ENCODE measurements at regions not wholly inside any gene's neighbourhood (a gene's known extent, or its start where the extent isn't known, plus 50 kb on each side); places are given as distances from the start of the nearest gene placed in this dataset.
"Not testable (repeated sequence)": the region's sequence is repeated elsewhere in the genome, so short reads cannot be mapped to it uniquely, and the experiment has no call there.

DNA sequence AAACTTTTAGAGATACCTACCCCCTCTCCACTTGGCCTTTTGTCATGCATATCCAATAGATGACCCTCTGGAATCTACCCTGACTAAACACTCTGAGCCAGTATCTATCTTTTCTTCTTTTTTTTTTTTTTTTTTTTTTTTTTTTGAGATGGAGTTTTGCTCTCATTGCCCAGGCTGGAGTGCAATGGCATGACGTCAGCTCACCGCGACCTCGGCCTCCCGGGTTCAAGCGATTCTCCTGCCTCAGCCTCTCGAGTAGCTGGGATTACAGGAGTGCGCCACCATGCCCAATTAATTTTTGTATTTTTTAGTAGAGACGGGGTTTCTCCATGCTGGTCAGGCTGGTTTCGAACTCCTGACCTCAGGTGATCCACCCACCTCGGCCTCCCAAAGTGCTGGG, 50.8 kb upstream of the GRIN2B start:
- not testable (repeated sequence) for DNase-seq

- no peak for DNase-seq
Observed at GRCh38 chr12:14043776-14044175, 62.4 kb upstream of the GRIN2B start.

- no peak for DNase-seq
Observed at GRCh38 chr12:14048941-14049545, 67.6 kb upstream of the GRIN2B start.

GRCh38 chr12:14057895-14058294, 76.5 kb upstream of the GRIN2B start:
- DNase-seq: no peak

DNA sequence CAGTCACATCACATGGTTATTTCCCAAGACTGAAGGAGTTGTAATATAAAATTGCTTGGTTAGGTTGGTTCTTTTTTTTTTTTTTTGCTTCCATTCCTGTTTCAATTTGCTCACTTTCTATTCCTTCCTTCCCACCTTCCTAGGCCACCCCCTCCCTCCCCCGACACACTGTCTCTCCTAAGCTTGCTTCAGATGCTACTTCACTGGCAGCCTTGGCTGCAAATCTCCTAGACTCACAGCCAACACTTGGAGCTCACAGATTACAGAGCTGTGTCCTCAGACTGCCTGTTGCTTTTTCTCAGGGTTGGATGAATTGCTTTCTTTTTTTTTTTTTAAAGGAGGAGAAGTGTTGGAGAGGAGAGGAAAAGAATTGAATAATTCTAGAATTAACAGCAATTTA, 77.3 kb upstream of the GRIN2B start:
- DNase-seq: no peak

- no peak for DNase-seq
Observed at GRCh38 chr12:14059548-14059947, 78.1 kb upstream of the GRIN2B start.

GRCh38 chr12:14065616-14066015, 84.2 kb upstream of the GRIN2B start:
- no peak for DNase-seq

DNA sequence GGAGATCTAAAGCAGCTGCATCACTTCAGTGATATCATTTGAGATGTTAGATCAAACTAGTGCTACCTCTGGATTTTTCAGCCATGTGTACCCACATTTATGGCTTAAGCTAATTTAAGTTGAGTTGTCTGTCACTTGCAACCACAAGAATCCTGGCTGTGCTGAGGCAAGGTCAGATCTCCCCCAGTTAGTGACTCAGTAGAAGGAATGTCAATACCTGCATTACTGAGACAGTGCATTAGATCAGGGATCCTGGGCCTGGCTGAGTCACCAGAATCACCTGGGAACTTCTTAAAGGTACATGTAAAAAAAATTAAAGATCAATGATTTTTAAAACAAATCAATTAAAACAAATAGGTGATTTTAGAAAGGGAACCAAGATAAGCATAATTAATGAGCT, 84.6 kb upstream of the GRIN2B start:
- no peak for DNase-seq

DNA sequence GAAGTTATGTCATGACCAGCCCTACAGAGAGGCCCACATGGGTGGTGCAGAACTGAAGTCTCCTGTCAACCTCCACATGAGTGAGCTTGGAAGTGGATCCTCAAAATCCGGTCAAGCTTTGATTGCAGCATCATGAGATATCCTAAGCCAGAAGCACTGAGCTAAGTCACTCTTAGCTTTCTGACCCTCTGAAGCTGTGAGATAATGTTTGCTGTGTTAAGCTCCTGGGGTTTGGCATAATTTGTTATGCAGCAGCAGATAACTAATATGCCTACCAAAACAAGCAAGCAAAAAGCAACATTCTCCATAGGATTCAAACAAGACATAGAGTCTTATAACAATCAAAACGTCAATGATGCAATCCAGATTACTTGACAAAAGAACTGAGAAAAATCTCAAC, 87.6 kb upstream of the GRIN2B start:
- DNase-seq: no peak

- no peak for DNase-seq
Observed at GRCh38 chr12:14071833-14072232, 90.4 kb upstream of the GRIN2B start.

DNA sequence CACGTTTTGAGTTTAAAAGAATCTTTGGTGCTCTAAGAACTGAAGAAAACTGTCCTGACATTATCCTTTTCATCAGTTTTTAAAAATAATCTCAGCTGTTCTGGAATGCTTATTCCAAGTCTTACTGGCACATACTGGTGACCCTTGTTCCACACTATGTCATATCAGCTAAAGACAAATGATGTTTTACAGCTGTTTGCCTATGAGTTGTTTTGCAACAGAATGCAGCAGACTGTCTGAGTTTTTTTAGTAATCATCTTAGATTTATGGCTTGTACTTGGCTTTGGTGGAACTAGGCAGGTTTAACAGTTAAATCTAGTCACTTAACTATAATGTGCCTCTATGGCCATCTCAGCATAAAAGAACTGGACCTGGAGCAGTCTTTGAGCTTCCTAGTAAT, 91.6 kb upstream of the GRIN2B start:
- no peak for DNase-seq

- DNase-seq: no peak
Observed at GRCh38 chr12:14075797-14076393, 94.5 kb upstream of the GRIN2B start.

- no peak for DNase-seq
Observed at GRCh38 chr12:14076538-14076937, 95.1 kb upstream of the GRIN2B start.

DNA sequence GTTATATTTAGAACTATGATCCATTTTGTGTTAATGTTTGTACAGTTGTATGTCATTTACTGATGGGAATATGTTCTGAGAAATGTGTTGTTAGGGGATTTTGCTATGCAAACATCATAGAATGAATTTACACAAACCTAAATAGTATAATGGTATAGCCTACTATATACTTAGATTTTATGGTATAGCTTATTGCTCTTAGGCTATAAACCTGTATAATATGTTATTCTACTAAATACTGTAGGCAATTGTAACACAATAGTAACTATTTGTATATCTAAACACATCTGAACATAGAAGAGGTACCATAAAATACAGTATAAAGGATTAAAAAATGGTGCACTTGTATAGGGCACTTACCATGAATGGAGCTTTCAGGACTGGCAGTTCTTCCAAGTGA, 105.4 kb upstream of the GRIN2B start:
- DNase-seq: no peak

DNA sequence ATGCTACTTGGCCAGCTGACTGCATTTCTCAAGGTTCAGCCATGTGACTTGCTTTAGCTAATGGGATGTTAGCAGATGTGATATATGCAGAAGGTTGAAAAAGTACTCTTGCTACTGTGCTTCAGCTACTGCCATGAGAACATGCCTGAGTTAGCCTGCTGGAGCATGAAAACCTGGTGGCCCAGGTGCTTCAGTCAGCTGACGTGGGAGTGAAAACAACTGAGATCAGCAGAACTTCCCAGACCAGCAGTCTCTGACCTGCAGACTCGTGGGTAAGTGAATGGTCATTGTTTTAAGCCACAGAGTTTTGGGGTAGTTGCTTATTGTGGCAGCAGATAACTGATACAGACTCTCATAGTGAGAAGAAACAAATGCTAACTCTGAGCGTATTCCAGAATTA, 118.6 kb upstream of the GRIN2B start:
- DNase-seq: no peak

DNA sequence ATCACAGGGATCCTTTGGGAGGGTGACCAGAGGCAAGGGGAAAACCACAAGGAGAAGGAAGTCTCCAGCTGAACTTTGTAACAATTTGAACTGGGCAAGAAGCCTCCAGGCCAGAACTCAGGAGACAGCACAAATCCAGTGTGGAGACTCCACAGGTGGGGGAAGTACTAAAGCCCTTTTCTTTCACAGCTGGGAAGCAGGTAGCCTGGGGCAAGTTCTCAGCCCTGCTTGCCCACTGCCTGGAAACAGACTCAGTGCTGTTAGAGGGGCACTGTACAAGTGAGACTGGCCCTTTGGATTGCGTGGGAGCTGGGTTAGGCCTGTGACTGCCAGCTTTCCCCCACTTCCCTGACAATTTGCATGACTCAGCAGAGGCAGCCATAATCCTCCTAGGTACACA, 120.2 kb upstream of the GRIN2B start:
- not testable (repeated sequence) for DNase-seq

DNA sequence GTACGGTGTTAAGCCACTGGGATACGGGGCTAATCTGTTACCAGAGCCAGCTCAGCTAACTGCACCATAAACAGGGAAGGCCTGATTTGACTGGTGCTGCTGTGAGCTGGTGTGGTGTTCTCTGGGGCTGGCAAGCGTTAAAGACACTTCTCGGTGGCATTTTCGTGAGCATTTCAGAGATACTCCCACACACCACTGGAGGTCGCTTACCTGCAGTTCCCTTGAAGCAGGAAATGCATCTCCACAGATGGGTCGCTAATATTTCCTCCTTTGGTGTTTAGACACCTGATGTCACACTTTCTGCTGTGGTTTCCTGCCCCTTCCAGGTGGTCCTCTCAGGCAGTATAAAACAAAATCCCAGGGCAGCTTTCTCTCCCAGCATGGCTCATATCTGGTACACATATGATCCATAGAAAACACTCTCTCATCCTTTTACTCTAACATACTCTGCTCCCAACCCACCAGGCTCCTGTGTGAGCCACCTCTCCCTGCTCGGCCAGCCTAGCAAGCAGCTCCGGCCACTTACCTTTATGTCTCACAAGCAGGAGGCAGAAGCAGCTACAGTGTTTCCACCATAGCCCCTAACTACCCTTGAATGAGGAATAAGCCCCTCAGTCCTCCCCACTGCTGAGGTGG, 129.9 kb upstream of the GRIN2B start:
- DNase-seq: peak; percentile 19

GRCh38 chr12:14113031-14113430, 131.6 kb upstream of the GRIN2B start:
- DNase-seq: no peak

DNA sequence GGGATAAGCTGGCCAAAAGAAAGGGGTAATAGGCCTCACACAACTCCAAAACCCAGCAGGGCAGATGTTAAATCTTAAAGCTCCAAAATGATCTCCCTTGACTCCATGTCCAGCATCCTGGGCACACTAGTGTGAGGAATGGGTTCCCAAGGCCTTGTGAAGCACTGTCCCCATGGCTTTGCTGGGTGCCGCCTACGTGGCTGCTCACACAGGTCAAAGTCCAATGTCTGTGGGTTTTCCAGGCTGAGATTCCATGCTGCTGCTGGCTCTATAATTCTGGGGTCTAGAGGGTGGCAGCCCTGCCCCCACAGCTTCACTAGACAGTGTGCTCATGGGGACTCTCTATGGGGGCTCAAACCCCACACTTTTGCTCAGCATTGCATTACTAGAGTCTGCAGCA, 145.3 kb upstream of the GRIN2B start:
- no peak for DNase-seq

DNA sequence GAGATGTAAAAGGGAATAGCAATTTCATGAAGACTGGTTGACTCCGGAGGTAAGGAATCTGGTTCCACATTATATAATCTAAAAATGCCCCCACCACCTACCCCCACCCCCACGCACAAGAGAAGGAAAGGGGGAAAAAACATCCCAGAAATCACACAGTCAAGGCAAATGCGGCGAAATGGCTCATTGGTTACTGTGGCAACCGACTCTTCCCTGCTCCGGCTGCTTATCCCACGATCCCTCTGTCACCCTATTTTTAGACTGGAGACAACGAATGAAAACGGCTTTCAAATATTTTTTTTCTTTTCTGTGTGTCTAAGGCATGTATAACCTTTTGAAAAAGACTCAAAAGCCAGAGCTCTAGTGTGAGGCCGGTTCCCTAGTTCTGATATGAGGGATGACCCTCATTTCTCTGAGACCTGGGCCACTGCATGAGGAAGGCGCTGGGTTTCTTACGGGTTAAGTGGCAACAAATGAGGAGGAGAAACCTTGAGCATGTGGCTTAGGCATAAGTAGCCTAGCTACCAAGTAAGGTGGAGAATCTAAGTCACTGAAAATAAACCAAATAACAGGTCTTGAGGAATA, 148.3 kb upstream of the GRIN2B start:
- DNase-seq: no peak

- DNase-seq: no peak
Observed at GRCh38 chr12:14135996-14136395, 154.6 kb upstream of the GRIN2B start.

DNA sequence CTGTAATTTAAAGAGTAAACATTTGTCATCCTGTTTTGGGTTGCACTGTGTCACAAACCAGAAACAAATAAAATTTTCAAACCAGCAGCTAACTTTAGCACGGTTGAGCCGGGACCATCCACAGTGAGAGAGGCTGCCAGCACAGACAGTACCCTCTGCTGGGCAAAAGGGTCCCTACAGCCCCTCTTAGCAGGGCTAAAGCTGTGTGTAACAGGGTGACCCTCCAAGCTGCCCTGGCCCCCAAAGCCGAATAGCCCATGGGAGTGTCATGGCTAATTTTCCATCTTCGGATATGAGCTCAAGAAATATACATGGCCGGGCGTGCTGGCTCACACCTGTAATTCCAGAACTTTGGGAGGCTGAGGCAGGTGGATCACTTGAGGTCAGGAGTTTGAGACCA, 157.1 kb upstream of the GRIN2B start:
- no peak for DNase-seq

DNA sequence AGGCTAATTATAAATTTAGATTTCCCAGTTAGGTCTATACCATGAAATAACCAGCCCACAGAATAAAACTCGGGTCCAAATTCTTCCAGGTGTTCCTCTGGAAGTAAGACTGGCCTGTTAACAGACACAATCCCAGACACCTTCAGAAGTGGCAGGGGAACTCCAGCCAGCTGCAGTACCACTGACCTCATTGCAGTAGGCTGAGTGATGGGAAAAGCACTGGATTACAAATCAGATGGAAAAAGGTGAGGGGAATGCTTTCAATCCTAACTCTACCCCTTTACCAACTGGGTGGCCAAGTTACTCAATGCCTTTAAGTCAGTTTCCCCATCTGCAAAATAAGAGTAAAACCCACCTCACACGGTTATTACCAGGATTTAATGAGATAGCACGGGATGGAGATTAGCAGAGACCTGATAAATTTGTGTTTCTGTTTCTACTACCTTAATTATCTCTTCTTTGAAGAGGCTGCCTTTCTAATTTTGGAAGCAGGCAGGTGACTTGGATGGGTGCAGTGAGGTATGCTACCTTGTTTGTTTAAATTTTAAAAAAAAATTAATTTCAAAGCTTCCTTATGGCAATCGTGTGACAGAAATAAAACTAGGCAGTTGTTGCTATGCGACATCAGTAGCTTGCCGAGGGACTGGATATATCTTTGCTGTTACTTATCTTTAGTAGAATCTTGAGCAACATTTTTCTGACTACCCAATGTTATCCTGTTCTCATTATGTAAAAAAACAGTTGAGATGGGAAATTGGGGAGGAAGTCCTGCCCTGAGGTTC, 167.3 kb upstream of the GRIN2B start:
- no peak for DNase-seq

GRCh38 chr12:14153803-14154202, 172.4 kb upstream of the GRIN2B start:
- DNase-seq: no peak

Measured in activated CD4-positive, alpha-beta T cell treated with anti-CD3 and anti-CD28 coated beads, Interleukin-2, Interleukin-6, amounts not matched to agents 100 ng/mL and 50 ng/mL, durations not matched to agents 16 hours and 8 hours (primary cell).